B cell (primary cell): ENCODE measurements at regions not wholly inside any gene's neighbourhood (a gene's known extent, or its start where the extent isn't known, plus 50 kb on each side); places are given as distances from the start of the nearest gene placed in this dataset.

Experiments used
- ATAC-seq: fragments of 200-7000 bp; cut with Tn5 transposase; one replicate; pipeline ENCODE4 v1.10.0; 2021; ENCODE audit warnings: low read depth, mild to moderate bottlenecking, moderate number of reproducible peaks, moderate library complexity
- CTCF ChIA-PET: fragments of 350-600 bp; sonication (Branson Sonifier 250); formaldehyde crosslinking; loops from one replicate; lab custom pipeline; 2021; ENCODE audit warnings: antibody characterized with exemption, inconsistent platforms; lab: Charles Lee
- POLR2A ChIA-PET: fragments of 350-600 bp; sonication (Branson Sonifier 250); formaldehyde crosslinking; loops from one replicate; lab custom pipeline; 2021; ENCODE audit warnings: antibody characterized with exemption; lab: Charles Lee
- DNase-seq: peaks from one replicate; pipeline ENCODE4 v3.0.0; 2013
- H2AFZ ChIP-seq: 2 replicates; pipeline ENCODE4 v1.6.1; 2012; ENCODE audit warnings: mild to moderate bottlenecking, low read depth, low read length; ENCODE audit not compliant: insufficient read depth, poor library complexity, severe bottlenecking
- H3K27ac ChIP-seq, 2 donors: 1 replicate in 1 of 2; 2 replicates in 1 of 2; pipeline ENCODE4 v1.5.1; 2012 to 2013; ENCODE audit warnings: low read length in 2 of 2, mild to moderate bottlenecking in 2 of 2, moderate library complexity in 1 of 2
- H3K27me3 ChIP-seq, 4 experiments: fragments of 200-600 bp in 1 of 4; sonication (generic) in 1 of 4; replicated peaks in 1 of 4; 1 replicate in 2 of 4; 2 replicates in 2 of 4; pipeline versions ENCODE4 v1.6.1 to v1.7.0; 2013 to 2016; ENCODE audit warnings: low read length in 3 of 4, mild to moderate bottlenecking in 2 of 4, mixed read lengths in 1 of 4, moderate library complexity in 1 of 4; ENCODE audit not compliant: insufficient read depth in 4 of 4, control insufficient read depth in 3 of 4; ENCODE audit errors: control extremely low read depth in 1 of 4
- H3K36me3 ChIP-seq, 2 experiments: replicated peaks in 1 of 2; 1 replicate in 1 of 2; 2 replicates in 1 of 2; pipeline versions ENCODE4 v1.6.1 to v1.7.1; 2013; ENCODE audit warnings: low read length in 1 of 2; ENCODE audit not compliant: insufficient read depth in 2 of 2, control insufficient read depth in 1 of 2; ENCODE audit errors: control extremely low read depth in 1 of 2, extremely low read depth in 1 of 2
- H3K4me1 ChIP-seq, 2 donors: fragments of 200-600 bp in 1 of 2; sonication (generic) in 1 of 2; 1 replicate in 1 of 2; 2 replicates in 1 of 2; pipeline versions ENCODE4 v1.5.1 to v1.6.1; 2013 to 2017; ENCODE audit warnings: low read length in 2 of 2; ENCODE audit not compliant: control insufficient read depth in 2 of 2, insufficient read depth in 2 of 2
- H3K4me2 ChIP-seq: replicated peaks from 2 replicates; pipeline ENCODE3; 2012; ENCODE audit warnings: mild to moderate bottlenecking, low read depth, low read length; ENCODE audit not compliant: poor library complexity, severe bottlenecking
- H3K4me3 ChIP-seq, 5 experiments: fragments of 200-600 bp in 1 of 5; sonication (generic) in 1 of 5; 1 replicate in 3 of 5; 2 replicates in 2 of 5; pipeline versions ENCODE4 v1.5.1 to v1.7.0; 2011 to 2016; ENCODE audit warnings: low read length in 4 of 5, mild to moderate bottlenecking in 4 of 5, low read depth in 2 of 5, control low read depth in 1 of 5, moderate library complexity in 1 of 5; ENCODE audit not compliant: insufficient read depth in 1 of 5; ENCODE audit errors: control extremely low read depth in 1 of 5, extremely low read depth in 1 of 5
- H3K79me2 ChIP-seq: fragments of 200-600 bp; sonication (generic); one replicate; pipeline ENCODE4 v1.6.0; 2016; ENCODE audit warnings: low read length; ENCODE audit not compliant: control insufficient read depth, insufficient read depth
- H3K9ac ChIP-seq: fragments of 200-600 bp; sonication (generic); 2 replicates; pipeline ENCODE4 v1.6.1; 2017; ENCODE audit warnings: mild to moderate bottlenecking, low read length, moderate library complexity
- H3K9me3 ChIP-seq, 3 donors: one replicate each; pipeline versions ENCODE4 v1.6.1 to v1.7.1; 2013; ENCODE audit warnings: low read length in 2 of 3; ENCODE audit not compliant: control insufficient read depth in 2 of 3, insufficient read depth in 1 of 3; ENCODE audit errors: control extremely low read depth in 1 of 3
- H4K20me1 ChIP-seq: 2 replicates; pipeline ENCODE4 v1.6.0; 2012; ENCODE audit warnings: mild to moderate bottlenecking, low read length; ENCODE audit not compliant: insufficient read depth, control insufficient read depth, poor library complexity, severe bottlenecking
- H3K27ac Mint-ChIP-seq: one replicate; pipeline ENCODE4 v1.8.0; 2021; ENCODE audit warnings: mixed read lengths
- H3K27me3 Mint-ChIP-seq: one replicate; pipeline ENCODE4 v1.8.0; 2021; ENCODE audit warnings: mixed read lengths
- H3K4me1 Mint-ChIP-seq: one replicate; pipeline ENCODE4 v1.8.0; 2021; ENCODE audit warnings: mixed read lengths
- H3K4me3 Mint-ChIP-seq: one replicate; pipeline ENCODE4 v1.8.0; 2021; ENCODE audit warnings: mixed read lengths
- H3K9me3 Mint-ChIP-seq: one replicate; pipeline ENCODE4 v1.8.0; 2022; ENCODE audit warnings: mixed read lengths; ENCODE audit not compliant: insufficient read depth
- CTCF ChIP-seq: fragments of 200-600 bp; IDR thresholded peaks from one replicate; pipeline ENCODE4 v1.8.0; 2022; ENCODE audit warnings: antibody characterized with exemption, mild to moderate bottlenecking
- EZH2 ChIP-seq: IDR thresholded peaks from 2 replicates; pipeline ENCODE4 v1.6.1; 2012; ENCODE audit warnings: borderline replicate concordance, low read depth, mild to moderate bottlenecking, moderate library complexity, low read length; ENCODE audit not compliant: insufficient read depth, poor library complexity, severe bottlenecking
- WGBS: methylation state at CpG from one replicate; pipeline ENCODE4 v1.1.5; 2013; ENCODE audit warnings: missing lambda C conversion rate; ENCODE audit not compliant: insufficient coverage; 5-methylcytosine and 5-hydroxymethylcytosine counted together
- intact Hi-C: fragments of 100-400 bp; cut with micrococcal nuclease; formaldehyde crosslinking; loops from one replicate; pipeline ENCODE4 v1.10.0; 2022

- Histone ChIP-seq H4K20me1 (no peaks in the 10 kb centered on the region), H3K9ac (no peak overlapping the region), H3K4me3 (no peak overlapping the region), H3K27ac (no peak overlapping the region), H3K4me2 (no peak overlapping the region), H3K4me1 (no peaks in the 10 kb centered on the region), H3K27me3 (peaks cover 0 to 4% (median 0%) of the 10 kb centered on the region in 4 experiments), H3K9me3 (no peaks in the 10 kb centered on the region), H2AFZ (no peak overlapping the region), H3K36me3 (no peaks in the 10 kb centered on the region), H3K79me2 (no peaks in the 10 kb centered on the region)
- POLR2A ChIA-PET: no interaction called here
- Mint-ChIP-seq H3K27me3 (peaks cover 10% of the 10 kb centered on the region), H3K27ac (no peak overlapping the region), H3K4me3 (no peak overlapping the region), H3K9me3 (no peaks in the 10 kb centered on the region), H3K4me1 (no peaks in the 10 kb centered on the region)
- ATAC-seq (no peak), DNase-seq (no peak)
- CTCF ChIA-PET: no interaction called here
- intact Hi-C loops: no loop called here
- WGBS: 88% methylated on average over 9 of the region's 16 CpGs
- no peak for TF ChIP-seq CTCF
- no peak for TF ChIP-seq EZH2
Observed at GRCh38 chr2:45256867-45257641, 247.8 kb upstream of the SIX2 start.

GRCh38 chr2:45256173-45256866, 247.1 kb upstream of the SIX2 start:
- H3K27me3 Mint-ChIP-seq: peaks cover 8% of the 10 kb centered on the region

More at GRCh38 chr2:45256173-45256866, 247.1 kb upstream of the SIX2 start:
- DNase-seq (no peak), ATAC-seq (no peak)
- Histone ChIP-seq H3K4me1 (no peaks in the 10 kb centered on the region), H3K9me3 (no peaks in the 10 kb centered on the region), H3K4me2 (no peak overlapping the region), H3K4me3 (no peak overlapping the region), H3K9ac (no peak overlapping the region), H2AFZ (no peak overlapping the region), H3K79me2 (no peaks in the 10 kb centered on the region), H3K36me3 (no peaks in the 10 kb centered on the region), H3K27ac (no peak overlapping the region), H3K27me3 (no peaks in the 10 kb centered on the region), H4K20me1 (no peaks in the 10 kb centered on the region)
- no peaks in the 10 kb centered on the region for H3K4me1 Mint-ChIP-seq
- H3K4me3 Mint-ChIP-seq: no peak overlapping the region
- ChIA-PET CTCF (no interaction called here), POLR2A (no interaction called here)
- intact Hi-C loops: no loop called here
- H3K9me3 Mint-ChIP-seq: no peaks in the 10 kb centered on the region
- TF ChIP-seq EZH2: no peak
- no peak for TF ChIP-seq CTCF
- no peak overlapping the region for H3K27ac Mint-ChIP-seq
- WGBS: 94% methylated on average over 6 of the region's 7 CpGs
